Sigmoid colon (tissue), 6 donors: ENCODE measurements at regions not wholly inside any gene's neighbourhood (a gene's known extent, or its start where the extent isn't known, plus 50 kb on each side); places are given as distances from the start of the nearest gene placed in this dataset.

Source experiments
- DNase-seq: peaks from one replicate; pipeline ENCODE4 v3.0.0-alpha.2; 2019
- H3K27ac ChIP-seq, 4 donors: fragments of 200-600 bp; sonication (generic); one replicate each; pipeline ENCODE4 v1.5.1; 2016 to 2019; ENCODE audit warnings: mild to moderate bottlenecking in 1 of 4
- H3K27me3 ChIP-seq, 3 donors: fragments of 200-600 bp; sonication (generic); one replicate each; pipeline ENCODE4 v1.5.1; 2019; ENCODE audit warnings: mild to moderate bottlenecking in 1 of 3
- H3K36me3 ChIP-seq, 4 donors: fragments of 200-600 bp; sonication (generic); one replicate each; pipeline ENCODE4 v1.5.1; 2016 to 2019
- H3K4me1 ChIP-seq, 4 donors: fragments of 200-600 bp; sonication (generic); one replicate each; pipeline ENCODE4 v1.5.1; 2017 to 2019
- H3K4me3 ChIP-seq, 4 donors: fragments of 200-600 bp; sonication (generic); one replicate each; pipeline ENCODE4 v1.5.1; 2017 to 2019; ENCODE audit warnings: mild to moderate bottlenecking in 2 of 4, moderate library complexity in 1 of 4
- H3K9me3 ChIP-seq, 4 donors: fragments of 200-600 bp in 3 of 4; sonication (generic) in 3 of 4; one replicate each; pipeline versions ENCODE4 v1.5.1 to v1.6.1; 2013 to 2019
- EP300 ChIP-seq, 4 donors: sonication (generic); formaldehyde crosslinking; IDR thresholded peaks; one replicate each; pipeline ENCODE4 v1.6.1; 2017; ENCODE audit warnings: antibody characterized with exemption in 4 of 4
- POLR2A ChIP-seq, 2 donors: fragments of 450-650 bp; IDR thresholded peaks; one replicate each; pipeline ENCODE4 v1.6.1; 2016; ENCODE audit warnings: antibody characterized with exemption in 2 of 2, mild to moderate bottlenecking in 2 of 2, moderate library complexity in 2 of 2
- POLR2AphosphoS5 ChIP-seq, 4 donors: sonication (generic); formaldehyde crosslinking; IDR thresholded peaks; one replicate each; pipeline ENCODE4 v1.6.1; 2017; ENCODE audit warnings: antibody characterized with exemption in 4 of 4
- WGBS, 2 donors: extraction: QIAGEN DNeasy Blood & Tissue Kit; methylation state at CpG; one replicate each; pipeline ENCODE4 v1.1.7; 2013; 5-methylcytosine and 5-hydroxymethylcytosine counted together
- intact Hi-C: fragments of 100-400 bp; cut with DNase I; formaldehyde crosslinking; loops from one replicate; pipeline ENCODE4 v1.15.1; 2023
- TF ChIP-seq, protein P1 (sequence below), 4 experiments: fragments of 450-650 bp in 3 of 4; fragments of 200-600 bp in 1 of 4; IDR thresholded peaks; one replicate each; pipeline ENCODE4 v1.5.1; 2016 to 2019; ENCODE audit warnings: antibody characterized with exemption in 4 of 4, mild to moderate bottlenecking in 3 of 4, moderate library complexity in 2 of 4
- donor health status: healthy with polysubstance abuse.
- donor health status: healthy.

DNA sequence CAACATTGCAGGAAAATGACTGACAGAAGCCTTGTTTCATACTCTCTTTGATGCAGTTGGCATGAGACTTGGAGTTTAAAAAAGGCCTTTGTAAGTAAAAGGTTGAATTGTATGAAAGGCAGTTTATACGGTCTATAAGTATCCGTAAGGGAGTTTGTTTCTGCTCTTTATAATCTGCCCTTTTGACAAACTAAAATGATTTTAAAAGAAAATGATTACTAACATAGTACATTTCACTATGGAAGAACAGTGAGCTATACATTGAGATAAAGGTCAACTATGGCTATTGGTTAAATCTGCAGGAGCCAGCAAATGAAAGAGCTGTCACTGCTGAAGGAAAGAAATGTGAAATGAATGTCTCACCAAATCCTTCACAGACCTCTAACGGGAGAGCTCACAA is 296.1 kb upstream of the SLITRK6 start:
- intact Hi-C loops: no loop called here
- 82 to 88% methylated on average over 3 of the region's 3 CpGs for WGBS, 2 donors
- no peak overlapping the region for H3K4me3 ChIP-seq
- no peaks in the 10 kb centered on the region for H3K4me1 ChIP-seq
- no peaks in the 10 kb centered on the region for H3K27me3 ChIP-seq
- no peaks in the 10 kb centered on the region for H3K36me3 ChIP-seq
- DNase-seq: no peak
- no peak overlapping the region for H3K27ac ChIP-seq
- TF ChIP-seq, protein P1, sequence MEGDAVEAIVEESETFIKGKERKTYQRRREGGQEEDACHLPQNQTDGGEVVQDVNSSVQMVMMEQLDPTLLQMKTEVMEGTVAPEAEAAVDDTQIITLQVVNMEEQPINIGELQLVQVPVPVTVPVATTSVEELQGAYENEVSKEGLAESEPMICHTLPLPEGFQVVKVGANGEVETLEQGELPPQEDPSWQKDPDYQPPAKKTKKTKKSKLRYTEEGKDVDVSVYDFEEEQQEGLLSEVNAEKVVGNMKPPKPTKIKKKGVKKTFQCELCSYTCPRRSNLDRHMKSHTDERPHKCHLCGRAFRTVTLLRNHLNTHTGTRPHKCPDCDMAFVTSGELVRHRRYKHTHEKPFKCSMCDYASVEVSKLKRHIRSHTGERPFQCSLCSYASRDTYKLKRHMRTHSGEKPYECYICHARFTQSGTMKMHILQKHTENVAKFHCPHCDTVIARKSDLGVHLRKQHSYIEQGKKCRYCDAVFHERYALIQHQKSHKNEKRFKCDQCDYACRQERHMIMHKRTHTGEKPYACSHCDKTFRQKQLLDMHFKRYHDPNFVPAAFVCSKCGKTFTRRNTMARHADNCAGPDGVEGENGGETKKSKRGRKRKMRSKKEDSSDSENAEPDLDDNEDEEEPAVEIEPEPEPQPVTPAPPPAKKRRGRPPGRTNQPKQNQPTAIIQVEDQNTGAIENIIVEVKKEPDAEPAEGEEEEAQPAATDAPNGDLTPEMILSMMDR (IDR thresholded peaks at IDR 0.05): no peak
- TF ChIP-seq EP300 (IDR thresholded peaks at IDR 0.05) (no peak), POLR2AphosphoS5 (IDR thresholded peaks at IDR 0.05) (no peak), POLR2A (IDR thresholded peaks at IDR 0.05) (no peak)
- peaks cover 0 to 2% (median 0%) of the 10 kb centered on the region in 4 donors for H3K9me3 ChIP-seq

- Histone ChIP-seq H3K9me3 (peaks cover 0 to 2% (median 0%) of the 10 kb centered on the region in 4 donors), H3K4me1 (no peaks in the 10 kb centered on the region), H3K4me3 (no peak overlapping the region), H3K36me3 (no peaks in the 10 kb centered on the region), H3K27ac (no peak overlapping the region), H3K27me3 (no peaks in the 10 kb centered on the region)
- no peak for DNase-seq
- intact Hi-C loops: no loop called here
- TF ChIP-seq POLR2AphosphoS5 (IDR thresholded peaks at IDR 0.05) (no peak), EP300 (IDR thresholded peaks at IDR 0.05) (no peak), POLR2A (IDR thresholded peaks at IDR 0.05) (no peak)
- TF ChIP-seq, protein P1 (IDR thresholded peaks at IDR 0.05): no peak
- 29 to 35% methylated on average over 2 of the region's 2 CpGs for WGBS, 2 donors
These were observed 291.0 kb upstream of the SLITRK6 start for GRCh38 chr13:86090181-86090580.

- DNase-seq: no peak
These were observed 288.0 kb upstream of the SLITRK6 start for GRCh38 chr13:86087244-86087643.

GRCh38 chr13:86085890-86086289 is 286.7 kb upstream of the SLITRK6 start:
- H3K4me3 ChIP-seq: no peak overlapping the region
- H3K27ac ChIP-seq: no peak overlapping the region
- no peaks in the 10 kb centered on the region for H3K27me3 ChIP-seq
- H3K36me3 ChIP-seq: no peaks in the 10 kb centered on the region
- intact Hi-C loops: no loop called here
- DNase-seq: no peak
- no peaks in the 10 kb centered on the region for H3K4me1 ChIP-seq
- TF ChIP-seq POLR2AphosphoS5 (IDR thresholded peaks at IDR 0.05) (no peak), EP300 (IDR thresholded peaks at IDR 0.05) (no peak)
- peaks cover 0 to 2% (median 0%) of the 10 kb centered on the region in 4 donors for H3K9me3 ChIP-seq

More at GRCh38 chr13:86087244-86087643, 288.0 kb upstream of the SLITRK6 start:
- Histone ChIP-seq H3K9me3 (peaks cover 0 to 2% (median 0%) of the 10 kb centered on the region in 4 donors), H3K27me3 (no peaks in the 10 kb centered on the region), H3K4me1 (no peaks in the 10 kb centered on the region), H3K4me3 (no peak overlapping the region), H3K36me3 (no peaks in the 10 kb centered on the region), H3K27ac (no peak overlapping the region)
- intact Hi-C loops: no loop called here
- TF ChIP-seq POLR2AphosphoS5 (IDR thresholded peaks at IDR 0.05) (no peak), POLR2A (IDR thresholded peaks at IDR 0.05) (no peak), EP300 (IDR thresholded peaks at IDR 0.05) (no peak)
- TF ChIP-seq, protein P1 (IDR thresholded peaks at IDR 0.05): no peak

DNA sequence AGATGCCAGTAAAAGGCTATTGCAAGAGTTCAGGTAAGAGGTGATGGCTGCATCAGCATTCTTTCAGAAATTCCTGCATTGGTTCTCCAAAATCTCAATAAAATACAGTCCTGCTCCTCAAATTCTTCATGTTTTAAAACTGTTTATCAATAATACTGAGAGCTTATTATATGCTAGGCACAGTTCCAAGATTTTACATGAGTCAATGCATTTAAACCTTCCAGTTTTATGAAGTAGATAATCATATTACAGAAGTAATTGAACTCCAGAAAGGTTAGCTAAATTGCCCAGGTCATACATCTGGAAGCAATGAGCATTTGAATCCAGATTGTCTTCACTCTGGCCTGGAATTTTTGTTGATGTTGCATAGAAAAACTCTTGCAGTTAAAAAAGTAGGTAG is 282.9 kb upstream of the SLITRK6 start:
- intact Hi-C loops: no loop called here
- Histone ChIP-seq H3K9me3 (no peaks in the 10 kb centered on the region), H3K4me3 (no peak overlapping the region), H3K27me3 (no peaks in the 10 kb centered on the region), H3K4me1 (no peaks in the 10 kb centered on the region), H3K27ac (no peak overlapping the region), H3K36me3 (no peaks in the 10 kb centered on the region)
- DNase-seq: no peak
- TF ChIP-seq EP300 (IDR thresholded peaks at IDR 0.05) (no peak), POLR2AphosphoS5 (IDR thresholded peaks at IDR 0.05) (no peak), POLR2A (IDR thresholded peaks at IDR 0.05) (no peak)

- H3K4me1 ChIP-seq: no peaks in the 10 kb centered on the region
- H3K9me3 ChIP-seq: no peaks in the 10 kb centered on the region
- no peak for TF ChIP-seq EP300 (IDR thresholded peaks at IDR 0.05)
- TF ChIP-seq POLR2AphosphoS5 (IDR thresholded peaks at IDR 0.05): no peak
- no peak for TF ChIP-seq POLR2A (IDR thresholded peaks at IDR 0.05)
- TF ChIP-seq, protein P1 (IDR thresholded peaks at IDR 0.05): no peak
- no peak overlapping the region for H3K27ac ChIP-seq
- intact Hi-C loops: no loop called here
- WGBS, 2 donors: 56 to 74% methylated on average over 2 of the region's 2 CpGs
- no peak overlapping the region for H3K4me3 ChIP-seq
- no peak for DNase-seq
- no peaks in the 10 kb centered on the region for H3K36me3 ChIP-seq
- no peaks in the 10 kb centered on the region for H3K27me3 ChIP-seq
These were observed 281.2 kb upstream of the SLITRK6 start for GRCh38 chr13:86080340-86080995.
